K562 (cell line): ENCODE measurements at regions not wholly inside any gene's neighbourhood (a gene's known extent, or its start where the extent isn't known, plus 50 kb on each side); places are given as distances from the start of the nearest gene placed in this dataset.

Experiments used
- ATAC-seq: fragments of 200-7000 bp; cut with Tn5 transposase; 3 replicates; pipeline ENCODE4 v1.9.1; 2020; ENCODE audit warnings: moderate library complexity
- BruUV-seq: library from RNA; stranded (reverse); fragments of 400-500 nt; replicated peaks from 2 replicates; lab custom pipeline; 2021; lab: Mats Ljungman, UMichigan
- CTCF ChIA-PET: fragments of 300-600 bp; formaldehyde crosslinking; extraction: SDS; loops from one replicate; lab custom pipeline; 2021; ENCODE audit warnings: low intra/inter-chr PET ratio; lab: Yijun Ruan, JAX
- POLR2A ChIA-PET: fragments of 300-600, 350-650 bp; sonication (Branson Sonifier 250); formaldehyde crosslinking; extraction: SDS; loops from one replicate; lab custom pipeline; 2021; ENCODE audit warnings: antibody characterized with exemption, inconsistent platforms; lab: Yijun Ruan, JAX
- DNase-seq, 4 experiments: peaks; one replicate each; pipeline versions ENCODE4 v3.0.0 to v3.0.0-alpha.2; 2011 to 2018; ENCODE audit warnings: low spot score in 3 of 4, mixed read lengths in 3 of 4; ENCODE audit errors: extremely low read depth in 1 of 4
- FAIRE-seq: peaks from 2 replicates; lab custom pipeline; 2011; peaks lifted over from hg19 to GRCh38; lab: Jason Lieb, UNC
- H2AFZ ChIP-seq: 2 replicates; pipeline ENCODE4 v1.6.0; 2011; ENCODE audit warnings: low read depth, low read length, control low read depth, inconsistent platforms
- H3K27ac ChIP-seq: fragments of 200-600 bp; 3 replicates; pipeline ENCODE4 v1.8.0; 2011; ENCODE audit warnings: low read depth, mild to moderate bottlenecking, control low read depth, inconsistent platforms, low read length, moderate library complexity, mixed read lengths; ENCODE audit errors: extremely low read depth
- H3K27me3 ChIP-seq, 2 experiments: fragments of 300-600 bp in 1 of 2; 2 replicates in 1 of 2; 3 replicates in 1 of 2; pipeline versions ENCODE4 v1.6.0 to v1.8.0; 2011; ENCODE audit warnings: inconsistent platforms in 2 of 2, low read length in 2 of 2, mild to moderate bottlenecking in 1 of 2, mixed read lengths in 1 of 2, moderate library complexity in 1 of 2; ENCODE audit not compliant: control insufficient read depth in 2 of 2, insufficient read depth in 2 of 2
- H3K36me3 ChIP-seq: fragments of 300-600 bp; 3 replicates; pipeline ENCODE4 v1.8.0; 2011; ENCODE audit warnings: mild to moderate bottlenecking, low read length, inconsistent platforms; ENCODE audit not compliant: control insufficient read depth, insufficient read depth
- H3K4me1 ChIP-seq, 2 experiments: fragments of 200-600 bp in 1 of 2; replicated peaks in 1 of 2; 2 replicates in 1 of 2; 3 replicates in 1 of 2; pipeline versions ENCODE4 v1.5.1 to v1.8.0; 2011; ENCODE audit warnings: inconsistent platforms in 2 of 2, low read length in 2 of 2, mild to moderate bottlenecking in 1 of 2, mixed read lengths in 1 of 2, moderate library complexity in 1 of 2; ENCODE audit not compliant: control insufficient read depth in 2 of 2, insufficient read depth in 2 of 2
- H3K4me2 ChIP-seq: 2 replicates; pipeline ENCODE4 v1.6.1; 2011; ENCODE audit warnings: low read length, control low read depth, inconsistent platforms, mixed read lengths; ENCODE audit not compliant: insufficient read depth
- H3K4me3 ChIP-seq: fragments of 200-600 bp; sonication (generic), shearing (Covaris generic); 2 replicates; pipeline ENCODE4 v1.5.1; 2016; ENCODE audit warnings: control low read depth, inconsistent platforms
- H3K79me2 ChIP-seq: fragments of 200-600 bp; 3 replicates; pipeline ENCODE4 v1.8.0; 2011; ENCODE audit warnings: low read length, inconsistent platforms; ENCODE audit not compliant: control insufficient read depth, insufficient read depth
- H3K9ac ChIP-seq, 2 experiments: 2 replicates each; pipeline versions ENCODE4 v1.6.0 to v1.6.1; 2011; ENCODE audit warnings: low read depth in 2 of 2, low read length in 2 of 2, control low read depth in 1 of 2, inconsistent platforms in 1 of 2, mild to moderate bottlenecking in 1 of 2, mixed read lengths in 1 of 2; ENCODE audit not compliant: insufficient read depth in 1 of 2
- H3K9me1 ChIP-seq: one replicate; pipeline ENCODE4 v1.6.0; 2011; ENCODE audit warnings: inconsistent platforms, mild to moderate bottlenecking, low read length, moderate library complexity; ENCODE audit not compliant: control insufficient read depth, insufficient read depth
- H3K9me3 ChIP-seq: replicated peaks from 2 replicates; pipeline ENCODE4 v1.5.1; 2011; ENCODE audit warnings: low read depth, low read length, inconsistent platforms; ENCODE audit not compliant: control insufficient read depth, insufficient read depth
- H4K20me1 ChIP-seq: replicated peaks from 2 replicates; pipeline ENCODE4 v1.6.1; 2011; ENCODE audit warnings: low read length, inconsistent platforms, mixed read lengths; ENCODE audit not compliant: control insufficient read depth, insufficient read depth
- NFXL1 ChIP-seq: fragments of 450-650 bp; formaldehyde crosslinking; IDR thresholded peaks from 2 replicates; pipeline ENCODE4 v1.4.0; 2021; ENCODE audit warnings: mild to moderate bottlenecking
- RAD21 ChIP-seq, 2 experiments: fragments of 250-450 bp in 1 of 2; fragments of 450-650 bp in 1 of 2; sonication (Bioruptor Pico) in 1 of 2; formaldehyde crosslinking in 1 of 2; IDR thresholded peaks in 1 of 2; conservative IDR thresholded peaks in 1 of 2; 2 replicates each; pipeline versions ENCODE4 v1.4.0 to v1.8.0; 2020 to 2022; ENCODE audit warnings: mild to moderate bottlenecking in 2 of 2, moderate library complexity in 1 of 2
- RBM17 ChIP-seq: fragments of 200-400 bp; formaldehyde crosslinking; IDR thresholded peaks from 2 replicates; pipeline ENCODE4 v1.6.1; 2017; ENCODE audit warnings: low read depth, mild to moderate bottlenecking, low read length, borderline replicate concordance
- ZNF253 ChIP-seq: fragments of 250-450 bp; sonication (Bioruptor Pico); conservative IDR thresholded peaks from 2 replicates; pipeline ENCODE4 v1.6.1; 2021; ENCODE audit warnings: mild to moderate bottlenecking
- WGBS: fragments of 100-300 bp; shearing (Covaris generic); methylation state at CpG from one replicate; pipeline ENCODE4 v1.1.6; 2016; ENCODE audit warnings: low coverage, mixed read lengths; ENCODE audit not compliant: insufficient coverage; ENCODE audit errors: missing lambda C conversion rate; 5-methylcytosine and 5-hydroxymethylcytosine counted together
- in situ Hi-C: fragments of 300-500 bp; cut with MboI; formaldehyde crosslinking; loops from 4 replicates; pipeline ENCODE4 v1.15.0; 2018; ENCODE audit warnings: inconsistent platforms, mixed read lengths
- intact Hi-C: fragments of 100-400 bp; cut with micrococcal nuclease; formaldehyde crosslinking; loops from 2 replicates; pipeline ENCODE4 v1.14.2; 2022
- TF ChIP-seq, protein P1 (sequence below): fragments of 250-450 bp; sonication (Bioruptor Pico); IDR thresholded peaks from 2 replicates; pipeline ENCODE4 v1.5.0; 2021; ENCODE audit warnings: mild to moderate bottlenecking, borderline replicate concordance
- TF ChIP-seq, protein P2 (sequence below): fragments of 450-650 bp; formaldehyde crosslinking; conservative IDR thresholded peaks from 2 replicates; pipeline ENCODE4 v1.4.0; 2022; ENCODE audit warnings: mild to moderate bottlenecking, missing genetic modification characterization

DNA sequence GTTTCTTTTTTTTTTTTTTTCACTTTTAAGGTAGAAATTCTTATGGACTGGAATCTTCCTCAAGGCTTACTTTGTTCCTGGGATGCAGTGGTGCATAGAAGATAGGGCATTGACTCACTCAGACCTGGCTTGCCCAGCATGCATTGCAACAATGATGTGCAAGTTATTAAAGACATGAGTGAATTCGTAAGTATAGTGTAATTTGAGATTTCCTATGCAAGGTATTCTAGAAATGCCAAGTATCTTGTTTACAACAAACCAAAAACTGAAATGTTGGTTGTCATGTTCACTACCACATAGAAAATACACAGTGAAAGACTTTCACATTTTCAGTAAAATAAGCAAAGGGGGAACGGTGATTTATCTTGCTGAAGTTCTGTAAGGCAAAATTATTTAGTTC is 56.5 kb upstream of the FNDC3B start:
- H3K36me3 ChIP-seq, result no peaks in the 10 kb centered on the region
- H4K20me1 ChIP-seq, result no peaks in the 10 kb centered on the region
- 67% methylated on average over 2 of the region's 2 CpGs for WGBS
- H3K9me3 ChIP-seq, result no peaks in the 10 kb centered on the region
- ATAC-seq, result no peak
- no peak overlapping the region for H3K27ac ChIP-seq
- H3K79me2 ChIP-seq, result no peaks in the 10 kb centered on the region
- TF ChIP-seq RAD21 (CRISPR knock-in tag; conservative IDR thresholded peaks at IDR 0.05 in 1 of 2, IDR thresholded peaks at IDR 0.05 in 1 of 2), result no peak
- TF ChIP-seq ZNF253 (CRISPR knock-in tag), result no peak
- TF ChIP-seq RBM17, result no peak
- no peak for TF ChIP-seq NFXL1 (CRISPR knock-in tag)
- TF ChIP-seq, protein P1, sequence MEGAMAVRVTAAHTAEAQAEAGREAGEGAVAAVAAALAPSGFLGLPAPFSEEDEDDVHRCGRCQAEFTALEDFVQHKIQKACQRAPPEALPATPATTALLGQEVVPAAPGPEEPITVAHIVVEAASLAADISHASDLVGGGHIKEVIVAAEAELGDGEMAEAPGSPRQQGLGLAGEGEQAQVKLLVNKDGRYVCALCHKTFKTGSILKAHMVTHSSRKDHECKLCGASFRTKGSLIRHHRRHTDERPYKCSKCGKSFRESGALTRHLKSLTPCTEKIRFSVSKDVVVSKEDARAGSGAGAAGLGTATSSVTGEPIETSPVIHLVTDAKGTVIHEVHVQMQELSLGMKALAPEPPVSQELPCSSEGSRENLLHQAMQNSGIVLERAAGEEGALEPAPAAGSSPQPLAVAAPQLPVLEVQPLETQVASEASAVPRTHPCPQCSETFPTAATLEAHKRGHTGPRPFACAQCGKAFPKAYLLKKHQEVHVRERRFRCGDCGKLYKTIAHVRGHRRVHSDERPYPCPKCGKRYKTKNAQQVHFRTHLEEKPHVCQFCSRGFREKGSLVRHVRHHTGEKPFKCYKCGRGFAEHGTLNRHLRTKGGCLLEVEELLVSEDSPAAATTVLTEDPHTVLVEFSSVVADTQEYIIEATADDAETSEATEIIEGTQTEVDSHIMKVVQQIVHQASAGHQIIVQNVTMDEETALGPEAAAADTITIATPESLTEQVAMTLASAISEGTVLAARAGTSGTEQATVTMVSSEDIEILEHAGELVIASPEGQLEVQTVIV (CRISPR knock-in tag), result no peak
- TF ChIP-seq, protein P2, sequence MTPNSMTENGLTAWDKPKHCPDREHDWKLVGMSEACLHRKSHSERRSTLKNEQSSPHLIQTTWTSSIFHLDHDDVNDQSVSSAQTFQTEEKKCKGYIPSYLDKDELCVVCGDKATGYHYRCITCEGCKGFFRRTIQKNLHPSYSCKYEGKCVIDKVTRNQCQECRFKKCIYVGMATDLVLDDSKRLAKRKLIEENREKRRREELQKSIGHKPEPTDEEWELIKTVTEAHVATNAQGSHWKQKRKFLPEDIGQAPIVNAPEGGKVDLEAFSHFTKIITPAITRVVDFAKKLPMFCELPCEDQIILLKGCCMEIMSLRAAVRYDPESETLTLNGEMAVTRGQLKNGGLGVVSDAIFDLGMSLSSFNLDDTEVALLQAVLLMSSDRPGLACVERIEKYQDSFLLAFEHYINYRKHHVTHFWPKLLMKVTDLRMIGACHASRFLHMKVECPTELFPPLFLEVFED (CRISPR knock-in tag), result no peak
- H3K4me1 ChIP-seq, result peaks cover 0 to 23% of the 10 kb centered on the region in 2 experiments; a peak in 3 of 5 replicates
- FAIRE-seq, result no peak
- no peak overlapping the region for H2AFZ ChIP-seq
- intact Hi-C loops (no loop called here), in situ Hi-C loops (no loop called here)
- DNase-seq, result no peak
- ChIA-PET CTCF (no interaction called here), POLR2A (no interaction called here)
- H3K4me3 ChIP-seq, result no peak overlapping the region
- H3K9ac ChIP-seq, result no peak overlapping the region
- H3K27me3 ChIP-seq, result no peaks in the 10 kb centered on the region
- H3K9me1 ChIP-seq, result no peaks in the 10 kb centered on the region
- BruUV-seq, result no TSS peak
- no peak overlapping the region for H3K4me2 ChIP-seq
